Cardiac fibroblast (primary cell): ENCODE measurements at regions not wholly inside any gene's neighbourhood (a gene's known extent, or its start where the extent isn't known, plus 50 kb on each side); places are given as distances from the start of the nearest gene placed in this dataset.

ENCODE experiments used
- DNase-seq, 2 donors: peaks; one replicate each; pipeline versions ENCODE4 v3.0.0 to v3.0.0-alpha.2; 2010; ENCODE audit warnings: low read depth in 2 of 2
- H3K4me3 ChIP-seq, 2 donors: replicated peaks in 1 of 2; 1 replicate in 1 of 2; 2 replicates in 1 of 2; pipeline ENCODE4 v1.5.1; 2011; ENCODE audit warnings: low read depth in 2 of 2, low read length in 2 of 2, mild to moderate bottlenecking in 2 of 2, moderate library complexity in 1 of 2
- TF ChIP-seq, protein P1 (sequence below): IDR thresholded peaks from one replicate; pipeline ENCODE4 v1.5.1; 2011; ENCODE audit warnings: low read depth, mild to moderate bottlenecking, low read length, inconsistent platforms

DNA sequence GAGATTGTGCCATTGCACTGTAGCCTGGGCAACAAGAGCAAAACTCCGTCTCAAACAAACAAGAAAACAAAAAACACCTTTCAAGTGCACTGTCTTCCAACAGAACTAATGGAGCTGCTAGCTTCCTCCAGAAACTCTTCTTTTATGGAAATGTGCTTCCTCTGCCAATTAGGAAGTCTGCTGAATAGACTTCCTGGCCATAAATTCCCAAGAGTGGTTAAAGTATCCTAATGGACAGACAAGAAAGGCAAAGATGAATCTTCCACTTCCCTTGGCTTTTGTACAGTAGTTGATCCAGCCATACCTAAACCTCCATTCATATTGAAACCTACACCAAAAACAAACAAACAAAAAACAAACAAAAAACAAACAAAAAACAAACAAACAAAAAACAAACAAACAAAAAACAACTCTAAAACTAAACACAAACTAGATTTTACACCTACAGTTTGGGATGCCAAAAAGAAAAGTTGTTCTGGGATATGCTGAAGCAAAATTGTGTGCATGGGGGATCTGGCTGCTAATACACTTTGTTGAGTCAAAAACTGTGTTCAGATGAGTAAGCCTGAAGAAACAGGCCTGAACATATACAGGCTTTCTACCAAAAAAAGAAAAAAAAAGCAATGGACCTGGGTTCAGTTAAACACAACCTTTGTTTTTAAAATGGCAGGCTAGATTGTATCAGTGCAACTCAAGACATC is 59.8 kb upstream of the CARMIL1 start:
- TF ChIP-seq, protein P1, sequence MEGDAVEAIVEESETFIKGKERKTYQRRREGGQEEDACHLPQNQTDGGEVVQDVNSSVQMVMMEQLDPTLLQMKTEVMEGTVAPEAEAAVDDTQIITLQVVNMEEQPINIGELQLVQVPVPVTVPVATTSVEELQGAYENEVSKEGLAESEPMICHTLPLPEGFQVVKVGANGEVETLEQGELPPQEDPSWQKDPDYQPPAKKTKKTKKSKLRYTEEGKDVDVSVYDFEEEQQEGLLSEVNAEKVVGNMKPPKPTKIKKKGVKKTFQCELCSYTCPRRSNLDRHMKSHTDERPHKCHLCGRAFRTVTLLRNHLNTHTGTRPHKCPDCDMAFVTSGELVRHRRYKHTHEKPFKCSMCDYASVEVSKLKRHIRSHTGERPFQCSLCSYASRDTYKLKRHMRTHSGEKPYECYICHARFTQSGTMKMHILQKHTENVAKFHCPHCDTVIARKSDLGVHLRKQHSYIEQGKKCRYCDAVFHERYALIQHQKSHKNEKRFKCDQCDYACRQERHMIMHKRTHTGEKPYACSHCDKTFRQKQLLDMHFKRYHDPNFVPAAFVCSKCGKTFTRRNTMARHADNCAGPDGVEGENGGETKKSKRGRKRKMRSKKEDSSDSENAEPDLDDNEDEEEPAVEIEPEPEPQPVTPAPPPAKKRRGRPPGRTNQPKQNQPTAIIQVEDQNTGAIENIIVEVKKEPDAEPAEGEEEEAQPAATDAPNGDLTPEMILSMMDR: no peak

DNA sequence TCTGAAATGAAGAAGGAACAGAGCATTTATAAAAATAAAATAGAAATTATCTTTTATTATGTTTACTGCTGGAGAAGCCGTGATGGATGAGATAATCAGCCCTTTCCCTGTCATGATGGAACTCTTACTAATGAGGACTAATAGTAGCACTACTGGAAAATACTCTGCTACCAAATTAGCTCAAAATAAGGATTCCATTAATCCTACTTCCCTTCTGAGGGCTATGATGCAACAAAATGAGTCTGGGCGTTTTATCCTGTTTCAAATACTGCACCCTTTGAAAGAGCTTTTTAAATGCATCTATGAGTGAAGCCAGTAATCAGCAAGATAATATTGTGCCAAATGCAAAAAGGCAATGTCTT is 59.3 kb upstream of the CARMIL1 start:
- DNase-seq: no peak
- TF ChIP-seq, protein P1: no peak
- no peak overlapping the region for H3K4me3 ChIP-seq

More for the DNA sequence above, 59.8 kb upstream of the CARMIL1 start:
- no peak for DNase-seq
- H3K4me3 ChIP-seq: no peak overlapping the region

DNA sequence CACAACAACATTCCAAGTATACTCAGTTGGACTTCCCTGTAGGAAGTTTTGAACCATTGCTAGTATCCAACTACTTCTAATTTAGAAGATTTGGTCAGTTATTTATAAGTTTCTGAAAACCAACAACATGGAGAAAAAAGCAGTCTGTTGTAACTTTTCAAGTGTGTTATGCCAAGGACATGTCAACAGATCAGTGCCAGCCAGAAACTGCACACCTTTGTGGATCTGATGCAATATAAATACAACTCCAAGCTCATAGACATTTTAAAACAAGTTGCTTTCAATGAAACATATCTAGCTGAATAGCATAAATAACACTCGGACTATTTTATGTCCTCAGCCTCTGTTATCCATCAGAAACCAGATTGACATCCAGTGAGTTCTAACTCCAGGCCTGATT is 58.3 kb upstream of the CARMIL1 start:
- no peak overlapping the region for H3K4me3 ChIP-seq
- TF ChIP-seq, protein P1: no peak
- DNase-seq: no peak

- no peak for DNase-seq
- no peak overlapping the region for H3K4me3 ChIP-seq
- TF ChIP-seq, protein P1: no peak
These were observed 57.0 kb upstream of the CARMIL1 start for GRCh38 chr6:25222006-25222678.

GRCh38 chr6:25223490-25223991 is 55.6 kb upstream of the CARMIL1 start:
- peak; percentile 81 to 82 for DNase-seq
- H3K4me3 ChIP-seq: peak overlapping the region; percentile 29 to 32
- TF ChIP-seq, protein P1: peak; percentile 82

GRCh38 chr6:25224242-25224641 is 54.9 kb upstream of the CARMIL1 start:
- TF ChIP-seq, protein P1: no peak
- DNase-seq: no peak
- H3K4me3 ChIP-seq: no peak overlapping the region
